AG04450 (cell line): ENCODE measurements at regions not wholly inside any gene's neighbourhood (a gene's known extent, or its start where the extent isn't known, plus 50 kb on each side); places are given as distances from the start of the nearest gene placed in this dataset.

Experiments
- CTCF ChIA-PET: fragments of 300-600, 350-600 bp; formaldehyde crosslinking; extraction: SDS; loops from one replicate; lab custom pipeline; 2022; ENCODE audit warnings: antibody characterized with exemption, inconsistent platforms; lab: Charles Lee
- POLR2A ChIA-PET: fragments of 350-600 bp; formaldehyde crosslinking; extraction: SDS; loops from one replicate; lab custom pipeline; 2021; ENCODE audit warnings: antibody characterized with exemption, inconsistent platforms; lab: Yijun Ruan, JAX
- DNase-seq: peaks from one replicate; pipeline ENCODE4 v3.0.0-alpha.2; 2011; ENCODE audit warnings: low read depth, low spot score
- H3K27ac ChIP-seq: one replicate; pipeline ENCODE4 v1.5.1; 2012; ENCODE audit warnings: low read depth, low read length, control low read depth
- H3K27me3 ChIP-seq: one replicate; pipeline ENCODE4 v1.6.0; 2012; ENCODE audit warnings: low read length; ENCODE audit not compliant: control insufficient read depth, insufficient read depth
- H3K4me3 ChIP-seq: 2 replicates; pipeline ENCODE4 v1.5.1; 2011; ENCODE audit warnings: mild to moderate bottlenecking, low read depth, low read length, control low read depth
- H3K9me3 ChIP-seq: 2 replicates; pipeline ENCODE4 v1.5.1; 2012; ENCODE audit warnings: low read length; ENCODE audit not compliant: control insufficient read depth, insufficient read depth
- CTCF ChIP-seq: IDR thresholded peaks from 2 replicates; pipeline ENCODE4 v1.5.1; 2011; ENCODE audit warnings: low read depth, low read length, control low read depth, inconsistent platforms

GRCh38 chr18:26657631-26658581, 109.6 kb upstream of the KCTD1 start:
- TF ChIP-seq CTCF, result no peak
- ChIA-PET CTCF (interaction anchor here (1.2 to 1.9 kb wide), 3 partner anchors 253 to 351 kb away, joined by 5 to 17 read pairs (median 9); no protein-coding TSS in a partner anchor), POLR2A (no interaction called here)
- Histone ChIP-seq H3K9me3 (no peaks in the 10 kb centered on the region; the same call in 1 of the 2 replicates), H3K27me3 (peaks cover 46% of the 10 kb centered on the region), H3K4me3 (peak overlapping the region; percentile 63), H3K27ac (no peak overlapping the region)
- no peak for DNase-seq

- CTCF ChIA-PET, result interaction anchor here (0.6 to 1.9 kb wide), 7 partner anchors 18 to 350 kb away, joined by 3 to 17 read pairs (median 6); no protein-coding TSS in a partner anchor
- no peak overlapping the region for H3K27ac ChIP-seq
- H3K9me3 ChIP-seq, result no peaks in the 10 kb centered on the region; the same call in 1 of the 2 replicates
- POLR2A ChIA-PET, result no interaction called here
- TF ChIP-seq CTCF, result peak; percentile 46
- peak; percentile 3 for DNase-seq
- H3K4me3 ChIP-seq, result peak overlapping the region; percentile 63
- peaks cover 48% of the 10 kb centered on the region for H3K27me3 ChIP-seq
Measured at GRCh38 chr18:26656944-26657536, 108.7 kb upstream of the KCTD1 start.

- POLR2A ChIA-PET, result interaction anchor here (0.6 kb wide), 1 partner anchor 22 kb away, joined by 3 read pairs; no protein-coding TSS in a partner anchor
- no peak for TF ChIP-seq CTCF
- Histone ChIP-seq H3K27me3 (peaks cover 48% of the 10 kb centered on the region), H3K9me3 (no peaks in the 10 kb centered on the region; the same call in 1 of the 2 replicates), H3K4me3 (peak overlapping the region; percentile 63), H3K27ac (no peak overlapping the region)
- DNase-seq, result no peak
- CTCF ChIA-PET, result interaction anchor here (0.6 to 1.9 kb wide), 5 partner anchors 18 to 320 kb away, joined by 3 to 9 read pairs (median 6); no protein-coding TSS in a partner anchor
Measured at GRCh38 chr18:26656431-26656943, 108.1 kb upstream of the KCTD1 start.

- ChIA-PET POLR2A (interaction anchor here (0.6 kb wide), 1 partner anchor 21 kb away, joined by 3 read pairs; no protein-coding TSS in a partner anchor), CTCF (interaction anchor here (0.6 to 1.9 kb wide), 3 partner anchors 168 to 272 kb away, joined by 4 to 9 read pairs (median 9); no protein-coding TSS in a partner anchor)
- Histone ChIP-seq H3K27me3 (peaks cover 46% of the 10 kb centered on the region), H3K9me3 (no peaks in the 10 kb centered on the region; the same call in 1 of the 2 replicates), H3K4me3 (peak overlapping the region; percentile 63), H3K27ac (no peak overlapping the region)
- no peak for DNase-seq
- TF ChIP-seq CTCF, result no peak
Measured at GRCh38 chr18:26655525-26656430, 107.4 kb upstream of the KCTD1 start.
